Tibial nerve (tissue), 4 donors: ENCODE measurements at regions not wholly inside any gene's neighbourhood (a gene's known extent, or its start where the extent isn't known, plus 50 kb on each side); places are given as distances from the start of the nearest gene placed in this dataset.
"Not testable (repeated sequence)": the region's sequence is repeated elsewhere in the genome, so short reads cannot be mapped to it uniquely, and the experiment has no call there.

Experiments used
- CTCF ChIP-seq, 5 experiments: fragments of 200-600 bp in 3 of 5; fragments of 450-650 bp in 2 of 5; sonication (generic) in 3 of 5; IDR thresholded peaks; one replicate each; pipeline ENCODE4 v1.5.1; 2016 to 2019; ENCODE audit warnings: antibody characterized with exemption in 5 of 5, mild to moderate bottlenecking in 3 of 5, moderate library complexity in 2 of 5
- EP300 ChIP-seq, 2 donors: sonication (generic); formaldehyde crosslinking; IDR thresholded peaks; one replicate each; pipeline ENCODE4 v1.6.1; 2017; ENCODE audit warnings: antibody characterized with exemption in 2 of 2, mild to moderate bottlenecking in 1 of 2
- POLR2A ChIP-seq, 2 donors: fragments of 450-650 bp; IDR thresholded peaks; one replicate each; pipeline ENCODE4 v1.6.1; 2017; ENCODE audit warnings: antibody characterized with exemption in 2 of 2, mild to moderate bottlenecking in 2 of 2, moderate library complexity in 2 of 2

GRCh38 chr7:76771980-76772379, 144.9 kb upstream of the POMZP3 start:
- not testable (repeated sequence) for TF ChIP-seq CTCF, POLR2A, EP300 (IDR thresholded peaks at IDR 0.05)
